DOHH2 (cell line): ENCODE measurements at regions not wholly inside any gene's neighbourhood (a gene's known extent, or its start where the extent isn't known, plus 50 kb on each side); places are given as distances from the start of the nearest gene placed in this dataset.

ENCODE experiments used
- EZH2phosphoT487 ChIP-seq: fragments of 200-600 bp; sonication (generic); IDR thresholded peaks from 2 replicates; pipeline ENCODE4 v1.6.1; 2017; ENCODE audit warnings: borderline replicate concordance, mild to moderate bottlenecking, antibody characterized with exemption, low read length, moderate library complexity, mixed read lengths
- TF ChIP-seq, protein P1 (sequence below): fragments of 200-600 bp; sonication (generic); IDR thresholded peaks from one replicate; pipeline ENCODE4 v1.5.1; 2014; ENCODE audit warnings: antibody characterized with exemption, mild to moderate bottlenecking, low read depth, low read length; ENCODE audit not compliant: poor library complexity, severe bottlenecking

DNA sequence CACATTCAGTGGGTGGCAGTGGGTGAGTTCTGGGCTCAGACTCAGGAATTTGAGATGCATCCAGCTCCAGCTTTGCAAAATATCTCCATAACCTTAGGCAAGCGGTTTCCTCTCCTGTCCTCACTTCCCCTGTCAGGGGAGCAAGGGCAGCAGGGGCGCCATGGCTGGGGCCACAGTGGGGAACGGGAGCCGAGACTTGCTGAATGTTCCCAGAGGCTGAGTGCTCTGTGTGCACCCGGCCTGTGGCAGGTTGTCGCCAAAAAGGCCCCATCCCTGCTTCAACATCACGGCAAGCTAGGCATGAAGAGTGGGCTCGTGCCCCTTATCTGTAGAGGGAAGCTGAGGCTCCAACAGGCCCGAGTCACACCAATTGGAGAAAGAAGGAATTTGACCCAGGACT is 268.8 kb downstream of the NSG2 start:
- TF ChIP-seq, protein P1, sequence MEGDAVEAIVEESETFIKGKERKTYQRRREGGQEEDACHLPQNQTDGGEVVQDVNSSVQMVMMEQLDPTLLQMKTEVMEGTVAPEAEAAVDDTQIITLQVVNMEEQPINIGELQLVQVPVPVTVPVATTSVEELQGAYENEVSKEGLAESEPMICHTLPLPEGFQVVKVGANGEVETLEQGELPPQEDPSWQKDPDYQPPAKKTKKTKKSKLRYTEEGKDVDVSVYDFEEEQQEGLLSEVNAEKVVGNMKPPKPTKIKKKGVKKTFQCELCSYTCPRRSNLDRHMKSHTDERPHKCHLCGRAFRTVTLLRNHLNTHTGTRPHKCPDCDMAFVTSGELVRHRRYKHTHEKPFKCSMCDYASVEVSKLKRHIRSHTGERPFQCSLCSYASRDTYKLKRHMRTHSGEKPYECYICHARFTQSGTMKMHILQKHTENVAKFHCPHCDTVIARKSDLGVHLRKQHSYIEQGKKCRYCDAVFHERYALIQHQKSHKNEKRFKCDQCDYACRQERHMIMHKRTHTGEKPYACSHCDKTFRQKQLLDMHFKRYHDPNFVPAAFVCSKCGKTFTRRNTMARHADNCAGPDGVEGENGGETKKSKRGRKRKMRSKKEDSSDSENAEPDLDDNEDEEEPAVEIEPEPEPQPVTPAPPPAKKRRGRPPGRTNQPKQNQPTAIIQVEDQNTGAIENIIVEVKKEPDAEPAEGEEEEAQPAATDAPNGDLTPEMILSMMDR = no peak
- TF ChIP-seq EZH2phosphoT487 = no peak
